ENCODE measurements at regions not wholly inside any gene's neighbourhood (a gene's known extent, or its start where the extent isn't known, plus 50 kb on each side); places are given as distances from the start of the nearest gene placed in this dataset.

- H3K4me1 Mint-ChIP-seq: peaks cover 3% of the 10 kb centered on the region
- no peak overlapping the region for H3K4me3 Mint-ChIP-seq
These were observed 308.5 kb upstream of the PROK2 start for GRCh38 chr3:72093270-72093991.

DNA sequence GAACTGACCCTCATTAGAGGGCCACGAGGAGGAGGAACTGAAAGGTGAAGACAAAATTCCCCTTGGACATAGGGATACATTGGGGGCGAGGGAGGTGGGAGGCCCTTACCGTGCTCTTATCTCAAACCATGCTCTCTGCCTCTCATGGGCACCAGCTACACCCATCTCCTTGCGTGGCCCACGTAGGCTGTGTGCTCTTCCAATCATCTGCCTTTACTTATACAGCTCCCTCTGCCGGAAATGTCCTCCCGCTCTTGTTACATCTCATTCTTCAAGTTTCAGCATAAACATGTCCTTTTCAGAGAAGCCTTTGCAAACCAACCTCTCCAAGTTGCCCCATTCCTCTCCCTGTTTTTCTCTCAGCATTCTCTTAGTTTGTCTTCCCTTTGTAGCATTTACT, 307.8 kb upstream of the PROK2 start:
- H3K27me3 ChIP-seq (ENCODE audit: control insufficient read depth, insufficient read depth, low read length, poor library complexity, severe bottlenecking): no peaks in the 10 kb centered on the region
- no peak overlapping the region for H3K9ac ChIP-seq (ENCODE audit: extremely low read depth, low read length, poor library complexity, severe bottlenecking)
- H3K27ac ChIP-seq (ENCODE audit: low read depth, low read length): no peak overlapping the region
- Mint-ChIP-seq H3K27me3 (ENCODE audit: insufficient read depth) (peaks cover 11% of the 10 kb centered on the region), H3K27ac (no peak overlapping the region), H3K36me3 (ENCODE audit: low read depth) (no peaks in the 10 kb centered on the region), H3K4me3 (no peak overlapping the region), H3K9me3 (no peaks in the 10 kb centered on the region), H3K4me1 (no peaks in the 10 kb centered on the region)
- 89 to 91% methylated on average over 5 to 7 of the region's 7 CpGs for WGBS, 2 experiments (ENCODE audit: insufficient coverage in 1 of 2, insufficient read length in 1 of 2)
- TF ChIP-seq CTCF (conservative IDR thresholded peaks at IDR 0.05): peak; percentile 41
- DNase-seq: no peak
- H3K4me1 ChIP-seq (ENCODE audit: control insufficient read depth, insufficient read depth, low read length): no peaks in the 10 kb centered on the region
- no peaks in the 10 kb centered on the region for H3K36me3 ChIP-seq (ENCODE audit: control insufficient read depth, insufficient read depth, low read length)
- no peak overlapping the region for H3K4me3 ChIP-seq (ENCODE audit: low read length)
- H3K9me3 ChIP-seq (ENCODE audit: control insufficient read depth, low read length): no peaks in the 10 kb centered on the region

More at GRCh38 chr3:72093270-72093991, 308.5 kb upstream of the PROK2 start:
- Mint-ChIP-seq H3K27ac (no peak overlapping the region), H3K27me3 (ENCODE audit: insufficient read depth) (peaks cover 17% of the 10 kb centered on the region), H3K36me3 (ENCODE audit: low read depth) (no peaks in the 10 kb centered on the region), H3K9me3 (no peaks in the 10 kb centered on the region)
- H3K27me3 ChIP-seq (ENCODE audit: control insufficient read depth, insufficient read depth, low read length, poor library complexity, severe bottlenecking): no peaks in the 10 kb centered on the region
- H3K9ac ChIP-seq (ENCODE audit: extremely low read depth, low read length, poor library complexity, severe bottlenecking): no peak overlapping the region
- no peaks in the 10 kb centered on the region for H3K4me1 ChIP-seq (ENCODE audit: control insufficient read depth, insufficient read depth, low read length)
- H3K36me3 ChIP-seq (ENCODE audit: control insufficient read depth, insufficient read depth, low read length): no peaks in the 10 kb centered on the region
- no peak overlapping the region for H3K4me3 ChIP-seq (ENCODE audit: low read length)
- no peak for DNase-seq
- H3K9me3 ChIP-seq (ENCODE audit: control insufficient read depth, low read length): no peaks in the 10 kb centered on the region
- TF ChIP-seq CTCF (conservative IDR thresholded peaks at IDR 0.05): no peak
- 87 to 93% methylated on average over 9 to 10 of the region's 10 CpGs for WGBS, 2 experiments (ENCODE audit: insufficient coverage in 1 of 2, insufficient read length in 1 of 2)
- no peak overlapping the region for H3K27ac ChIP-seq (ENCODE audit: low read depth, low read length)

GRCh38 chr3:72088486-72089025, 303.6 kb upstream of the PROK2 start:
- no peak overlapping the region for H3K9ac ChIP-seq (ENCODE audit: extremely low read depth, low read length, poor library complexity, severe bottlenecking)
- Mint-ChIP-seq H3K27me3 (ENCODE audit: insufficient read depth) (peaks cover 7% of the 10 kb centered on the region), H3K36me3 (ENCODE audit: low read depth) (no peaks in the 10 kb centered on the region), H3K4me1 (peaks cover 9% of the 10 kb centered on the region), H3K9me3 (no peaks in the 10 kb centered on the region), H3K27ac (no peak overlapping the region), H3K4me3 (no peak overlapping the region)
- no peak overlapping the region for H3K4me3 ChIP-seq (ENCODE audit: low read length)
- no peaks in the 10 kb centered on the region for H3K36me3 ChIP-seq (ENCODE audit: control insufficient read depth, insufficient read depth, low read length)
- DNase-seq: no peak
- no peak overlapping the region for H3K27ac ChIP-seq (ENCODE audit: low read depth, low read length)
- no peaks in the 10 kb centered on the region for H3K9me3 ChIP-seq (ENCODE audit: control insufficient read depth, low read length)
- WGBS, 2 experiments (ENCODE audit: insufficient coverage in 1 of 2, insufficient read length in 1 of 2): 93 to 99% methylated on average over 10 to 12 of the region's 12 CpGs
- H3K27me3 ChIP-seq (ENCODE audit: control insufficient read depth, insufficient read depth, low read length, poor library complexity, severe bottlenecking): no peaks in the 10 kb centered on the region
- peak; percentile 37 for TF ChIP-seq CTCF (conservative IDR thresholded peaks at IDR 0.05)
- no peaks in the 10 kb centered on the region for H3K4me1 ChIP-seq (ENCODE audit: control insufficient read depth, insufficient read depth, low read length)
